GM21529 (cell line): ENCODE measurements at regions not wholly inside any gene's neighbourhood (a gene's known extent, or its start where the extent isn't known, plus 50 kb on each side); places are given as distances from the start of the nearest gene placed in this dataset.

Experiments used
- ATAC-seq: cut with Tn5 transposase; IDR thresholded peaks from one replicate; pipeline ENCODE4 v1.9.1; 2021; ENCODE audit not compliant: unreplicated experiment

- ATAC-seq = no peak
Observed at GRCh38 chr12:126617312-126617711, 1552.1 kb downstream of the AACS start.

GRCh38 chr12:126627596-126627995, 1562.4 kb downstream of the AACS start:
- ATAC-seq = no peak

DNA sequence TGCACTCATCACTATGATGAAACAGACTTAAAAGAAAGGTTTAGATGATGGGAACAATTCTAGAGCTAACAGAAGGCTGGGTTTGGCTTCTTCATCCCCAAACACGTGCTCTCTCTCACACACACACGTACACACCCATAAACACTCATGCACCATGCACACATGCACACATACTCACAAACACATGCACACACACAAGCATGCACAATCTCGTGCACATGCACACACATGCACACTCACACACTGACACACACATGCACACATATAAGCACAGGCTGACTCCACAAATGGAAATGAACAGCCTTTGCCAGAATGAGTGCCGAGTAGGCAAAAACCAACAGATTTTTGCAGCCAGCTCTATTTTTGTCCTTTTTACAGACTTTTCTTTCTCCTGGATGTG, 1571.6 kb downstream of the AACS start:
- ATAC-seq = no peak

GRCh38 chr12:126644236-126645020, 1579.2 kb downstream of the AACS start:
- ATAC-seq = no peak

- no peak for ATAC-seq
Observed at GRCh38 chr12:126648074-126648473, 1582.8 kb downstream of the AACS start.

- no peak for ATAC-seq
Observed at GRCh38 chr12:126651133-126651532, 1585.9 kb downstream of the AACS start.

GRCh38 chr12:126663304-126664094, 1598.3 kb downstream of the AACS start:
- ATAC-seq = no peak

DNA sequence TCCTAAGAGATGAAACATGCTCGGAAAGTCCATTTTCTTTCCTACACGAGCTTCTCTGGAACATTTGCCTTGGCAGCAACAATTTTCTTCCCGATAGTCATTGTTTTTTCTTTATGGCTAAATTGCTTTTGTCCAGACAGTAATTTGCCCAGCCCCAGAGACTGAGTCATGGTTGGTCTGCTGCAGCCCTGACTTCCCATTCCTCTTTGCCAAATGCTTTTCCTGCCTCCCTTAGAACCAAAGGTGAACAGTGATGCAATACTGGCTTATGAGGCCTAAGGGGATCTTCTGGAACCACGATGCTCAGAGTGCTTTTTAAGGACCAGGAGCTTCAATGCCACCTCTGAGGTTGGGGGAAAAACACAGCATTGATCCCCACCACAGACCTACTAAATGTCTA, 1599.6 kb upstream of the TMEM132C start:
- no peak for ATAC-seq

DNA sequence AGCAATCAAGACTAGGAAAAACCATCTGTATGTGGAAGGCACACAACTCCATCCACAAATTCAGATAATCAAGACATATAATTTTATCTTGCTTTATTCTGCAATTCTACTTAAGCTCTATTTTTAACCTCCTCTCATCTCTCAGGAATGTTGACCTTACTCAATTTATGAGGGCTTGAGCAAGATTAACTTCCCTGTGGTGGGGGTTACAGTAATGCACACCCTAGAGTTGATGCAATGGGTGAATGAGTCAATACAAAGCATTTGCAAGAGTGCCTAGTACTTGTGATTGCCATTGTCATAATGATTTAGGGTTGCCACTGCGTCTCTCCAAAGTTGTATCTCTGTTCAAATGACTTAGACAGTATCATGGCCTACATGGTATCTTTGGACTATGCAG, 1598.4 kb upstream of the TMEM132C start:
- ATAC-seq = no peak

- ATAC-seq = no peak
Observed at GRCh38 chr12:126668961-126669360, 1598.0 kb upstream of the TMEM132C start.

DNA sequence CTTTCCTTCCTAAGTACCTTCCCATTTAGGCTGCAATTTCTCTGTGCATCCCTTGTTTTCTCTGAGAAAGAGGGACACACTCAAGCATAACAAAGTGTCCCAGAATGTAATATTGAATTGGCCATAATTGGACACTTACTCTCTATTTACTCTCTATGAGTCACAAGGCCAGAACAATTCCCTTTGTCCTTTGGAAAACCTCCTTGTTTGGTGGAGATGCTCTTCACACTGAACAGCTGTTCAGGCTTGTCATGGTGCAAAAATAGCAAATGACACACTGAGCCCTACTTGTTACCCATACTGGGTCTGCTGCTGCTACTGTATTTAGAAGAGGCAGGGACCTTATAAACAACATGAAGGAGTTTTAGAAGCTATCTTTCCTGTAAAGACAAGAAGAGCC, 1590.5 kb upstream of the TMEM132C start:
- no peak for ATAC-seq

GRCh38 chr12:126681676-126682075, 1585.3 kb upstream of the TMEM132C start:
- ATAC-seq = no peak

- no peak for ATAC-seq
Observed at GRCh38 chr12:126684703-126685102, 1582.3 kb upstream of the TMEM132C start.

GRCh38 chr12:126685636-126686035, 1581.3 kb upstream of the TMEM132C start:
- no peak for ATAC-seq

GRCh38 chr12:126688556-126688955, 1578.4 kb upstream of the TMEM132C start:
- ATAC-seq = no peak

DNA sequence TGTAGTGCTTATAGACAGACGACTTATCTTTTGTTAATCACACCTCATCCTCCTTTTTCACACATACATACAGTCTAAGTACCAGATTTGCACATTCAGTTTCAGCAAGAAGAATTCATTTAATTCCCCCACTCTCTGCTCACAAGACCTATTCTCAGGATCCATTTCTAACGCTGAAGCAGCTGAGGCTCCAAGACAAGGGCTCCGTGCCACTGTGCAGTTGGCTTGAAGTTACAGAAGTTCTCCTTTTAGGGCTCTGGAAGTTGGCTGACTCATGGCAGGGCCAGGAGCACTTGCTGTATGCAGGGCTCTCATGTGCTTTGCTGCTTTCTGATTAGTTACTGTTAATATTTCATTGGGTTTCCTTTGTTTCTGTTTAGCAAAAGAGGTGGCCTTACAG, 1566.9 kb upstream of the TMEM132C start:
- no peak for ATAC-seq

- ATAC-seq = no peak
Observed at GRCh38 chr12:126704609-126705008, 1562.4 kb upstream of the TMEM132C start.

- no peak for ATAC-seq
Observed at GRCh38 chr12:126706300-126706699, 1560.7 kb upstream of the TMEM132C start.

DNA sequence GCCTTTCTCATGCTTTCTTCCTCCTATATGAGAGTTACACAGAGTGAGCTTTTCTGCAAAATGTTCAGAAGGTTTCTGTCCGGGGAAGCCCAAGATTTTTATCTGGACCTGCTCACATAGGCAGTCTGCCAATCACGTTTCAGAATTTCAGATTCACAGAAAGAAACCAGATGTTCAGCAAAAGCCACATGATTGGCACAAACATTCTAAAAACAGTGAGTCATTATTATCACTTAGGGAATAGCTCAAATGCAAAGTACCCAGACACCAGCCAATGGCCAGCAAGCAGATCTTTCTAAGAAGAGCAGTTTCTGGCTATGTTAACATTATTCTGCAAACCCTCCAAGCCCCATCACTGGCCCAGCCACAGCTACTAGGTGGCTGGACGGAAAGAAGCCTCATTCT, 1558.5 kb upstream of the TMEM132C start:
- ATAC-seq = no peak

- no peak for ATAC-seq
Observed at GRCh38 chr12:126718365-126718764, 1548.6 kb upstream of the TMEM132C start.

- ATAC-seq = no peak
Observed at GRCh38 chr12:126719912-126720705, 1546.9 kb upstream of the TMEM132C start.
